ENCODE measurements at regions not wholly inside any gene's neighbourhood (a gene's known extent, or its start where the extent isn't known, plus 50 kb on each side); places are given as distances from the start of the nearest gene placed in this dataset.

DNA sequence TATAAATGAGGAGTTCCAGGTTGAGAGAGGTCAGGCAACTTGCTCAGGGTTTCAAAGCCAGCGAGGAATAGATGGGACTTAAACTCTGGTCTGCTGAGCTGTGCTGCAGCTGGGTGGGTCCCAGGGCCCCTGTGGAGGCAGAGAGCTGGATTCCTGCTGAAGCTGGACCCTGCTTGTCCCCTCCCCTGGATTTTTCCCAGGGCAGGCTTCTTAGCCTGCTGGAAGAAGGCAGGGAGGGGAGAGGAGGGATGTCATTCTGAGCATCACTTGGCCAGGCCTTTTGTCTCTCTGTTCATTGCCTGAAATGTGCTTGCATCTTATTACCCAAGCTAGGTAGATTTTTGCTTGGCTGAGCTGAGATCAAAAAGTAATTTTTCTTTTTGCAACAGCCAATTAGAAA lies 133.7 kb downstream of the DHX35 start:
- no peak for DNase-seq (ENCODE audit: insufficient read length, low spot score, missing footprints)
- Histone ChIP-seq H3K4me3 (ENCODE audit: insufficient read depth, low read length) (no peak overlapping the region), H4K20me1 (ENCODE audit: insufficient read depth, low read length) (no peaks in the 10 kb centered on the region), H3K9me3 (ENCODE audit: low read depth, low read length) (no peaks in the 10 kb centered on the region), H3K4me1 (ENCODE audit: insufficient read depth, low read length) (no peaks in the 10 kb centered on the region), H3K4me2 (ENCODE audit: insufficient read depth, low read length) (no peak overlapping the region), H2AFZ (ENCODE audit: low read length) (no peak overlapping the region), H3K36me3 (ENCODE audit: insufficient read depth, low read length) (no peaks in the 10 kb centered on the region), H3K79me2 (ENCODE audit: insufficient read depth, low read length) (no peaks in the 10 kb centered on the region), H3K27ac (ENCODE audit: low read depth, low read length) (no peak overlapping the region), H3K27me3 (ENCODE audit: insufficient read depth, low read length) (peaks cover 7% of the 10 kb centered on the region)
- no peak for TF ChIP-seq CTCF (IDR thresholded peaks at IDR 0.05; ENCODE audit: extremely low read depth, low read depth, low read length)

GRCh38 chr20:39094391-39094790 lies 132.2 kb downstream of the DHX35 start:
- Histone ChIP-seq H3K9me3 (ENCODE audit: low read depth, low read length) (no peaks in the 10 kb centered on the region), H3K27ac (ENCODE audit: low read depth, low read length) (no peak overlapping the region), H4K20me1 (ENCODE audit: insufficient read depth, low read length) (no peaks in the 10 kb centered on the region), H3K4me1 (ENCODE audit: insufficient read depth, low read length) (no peaks in the 10 kb centered on the region), H3K4me2 (ENCODE audit: insufficient read depth, low read length) (no peak overlapping the region), H3K27me3 (ENCODE audit: insufficient read depth, low read length) (peaks cover 7% of the 10 kb centered on the region), H3K79me2 (ENCODE audit: insufficient read depth, low read length) (no peaks in the 10 kb centered on the region), H2AFZ (ENCODE audit: low read length) (no peak overlapping the region), H3K4me3 (ENCODE audit: insufficient read depth, low read length) (no peak overlapping the region), H3K36me3 (ENCODE audit: insufficient read depth, low read length) (no peaks in the 10 kb centered on the region)
- no peak for DNase-seq (ENCODE audit: insufficient read length, low spot score, missing footprints)
- TF ChIP-seq CTCF (IDR thresholded peaks at IDR 0.05; ENCODE audit: extremely low read depth, low read depth, low read length), result no peak

DNA sequence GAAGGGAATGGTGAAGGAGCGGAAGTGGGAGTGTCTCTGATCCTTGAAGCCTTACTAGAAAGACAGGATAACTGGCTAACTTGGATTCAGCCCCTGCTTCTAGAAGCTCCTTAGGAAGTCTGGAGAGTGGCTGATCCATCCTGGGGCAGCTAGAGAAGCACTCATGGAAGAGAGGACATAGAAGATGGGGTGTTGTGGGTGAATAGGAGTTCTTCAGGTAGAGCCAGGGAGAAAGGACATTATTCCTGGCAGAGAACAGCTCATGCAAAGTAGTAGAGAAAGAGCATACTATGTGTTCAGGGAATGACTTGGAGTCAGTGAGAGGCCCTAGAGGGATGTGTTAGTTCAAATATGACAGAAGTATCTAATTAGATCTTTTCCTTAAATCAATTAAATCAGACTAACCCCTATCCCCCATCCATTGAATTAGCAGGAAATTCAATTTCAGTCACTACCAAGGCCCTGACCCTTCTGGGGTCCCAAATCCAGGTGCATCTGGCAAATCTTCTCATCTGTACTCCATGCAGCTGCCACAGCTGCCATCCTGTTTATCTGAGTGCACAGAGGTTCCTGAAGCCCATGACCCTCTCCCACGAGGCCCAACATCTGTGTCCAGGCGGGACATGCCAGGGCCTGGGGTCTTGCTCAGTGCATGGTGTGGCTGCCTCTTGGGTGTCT lies 130.7 kb downstream of the DHX35 start:
- Histone ChIP-seq H3K36me3 (ENCODE audit: insufficient read depth, low read length) (no peaks in the 10 kb centered on the region), H2AFZ (ENCODE audit: low read length) (no peak overlapping the region), H3K27ac (ENCODE audit: low read depth, low read length) (no peak overlapping the region), H4K20me1 (ENCODE audit: insufficient read depth, low read length) (no peaks in the 10 kb centered on the region), H3K79me2 (ENCODE audit: insufficient read depth, low read length) (no peaks in the 10 kb centered on the region), H3K4me1 (ENCODE audit: insufficient read depth, low read length) (no peaks in the 10 kb centered on the region), H3K4me3 (ENCODE audit: insufficient read depth, low read length) (no peak overlapping the region), H3K4me2 (ENCODE audit: insufficient read depth, low read length) (no peak overlapping the region), H3K9me3 (ENCODE audit: low read depth, low read length) (no peaks in the 10 kb centered on the region), H3K27me3 (ENCODE audit: insufficient read depth, low read length) (peaks cover 5% of the 10 kb centered on the region)
- no peak for DNase-seq (ENCODE audit: insufficient read length, low spot score, missing footprints)
- TF ChIP-seq CTCF (IDR thresholded peaks at IDR 0.05; ENCODE audit: extremely low read depth, low read depth, low read length), result no peak

- H3K4me2 ChIP-seq (ENCODE audit: insufficient read depth, low read length), result no peak overlapping the region
- no peak overlapping the region for H3K4me3 ChIP-seq (ENCODE audit: insufficient read depth, low read length)
- no peak for TF ChIP-seq CTCF (IDR thresholded peaks at IDR 0.05; ENCODE audit: extremely low read depth, low read depth, low read length)
Observed at GRCh38 chr20:39090906-39091305, 128.8 kb downstream of the DHX35 start.

More at GRCh38 chr20:39090906-39091305, 128.8 kb downstream of the DHX35 start:
- Histone ChIP-seq H4K20me1 (ENCODE audit: insufficient read depth, low read length) (no peaks in the 10 kb centered on the region), H3K9me3 (ENCODE audit: low read depth, low read length) (no peaks in the 10 kb centered on the region), H3K27ac (ENCODE audit: low read depth, low read length) (no peak overlapping the region), H3K36me3 (ENCODE audit: insufficient read depth, low read length) (no peaks in the 10 kb centered on the region), H2AFZ (ENCODE audit: low read length) (no peak overlapping the region), H3K4me1 (ENCODE audit: insufficient read depth, low read length) (no peaks in the 10 kb centered on the region), H3K79me2 (ENCODE audit: insufficient read depth, low read length) (no peaks in the 10 kb centered on the region), H3K27me3 (ENCODE audit: insufficient read depth, low read length) (peaks cover 5% of the 10 kb centered on the region)
- no peak for DNase-seq (ENCODE audit: insufficient read length, low spot score, missing footprints)
